ENCODE measurements at regions not wholly inside any gene's neighbourhood (a gene's known extent, or its start where the extent isn't known, plus 50 kb on each side); places are given as distances from the start of the nearest gene placed in this dataset.
"Not testable (repeated sequence)": the region's sequence is repeated elsewhere in the genome, so short reads cannot be mapped to it uniquely, and the experiment has no call there.

DNA sequence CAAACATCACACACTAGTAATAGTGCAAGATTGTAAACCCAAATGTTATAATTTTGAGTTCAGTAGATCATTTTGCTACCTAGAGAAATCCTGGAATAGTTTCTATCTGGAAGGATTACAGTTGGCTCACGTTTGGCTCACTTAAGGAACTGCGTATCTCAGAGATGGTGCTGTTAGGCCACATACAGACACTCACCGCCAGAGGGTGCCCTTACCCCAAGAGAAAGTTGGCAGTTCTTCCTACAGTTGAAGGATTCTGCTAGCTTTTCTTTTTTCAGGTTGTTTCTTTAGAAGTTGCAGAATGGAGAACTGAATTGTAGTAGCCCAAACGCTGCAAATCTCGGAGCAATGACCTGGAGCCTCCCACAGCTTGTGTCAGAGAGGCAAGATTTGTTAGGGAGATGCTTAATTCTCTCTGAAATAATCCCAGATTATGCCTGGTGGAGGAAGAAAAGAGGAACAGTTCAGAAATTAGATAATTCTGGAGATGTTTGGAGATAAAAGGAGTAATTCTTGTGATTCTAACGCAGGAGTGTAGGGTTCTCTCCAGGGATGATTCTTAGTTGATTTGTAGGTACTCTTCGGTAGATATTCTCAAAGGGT, 87.9 kb upstream of the PAPPA2 start:
- Mint-ChIP-seq H3K36me3 (ENCODE audit: insufficient read depth, unreplicated experiment) (no peaks in the 10 kb centered on the region), H3K27ac (ENCODE audit: unreplicated experiment) (no peak overlapping the region), H3K9me3 (ENCODE audit: low read depth, unreplicated experiment) (no peaks in the 10 kb centered on the region), H3K27me3 (ENCODE audit: unreplicated experiment) (peaks cover 34% of the 10 kb centered on the region), H3K4me3 (ENCODE audit: low read depth, unreplicated experiment) (no peak overlapping the region), H3K4me1 (ENCODE audit: low read depth, unreplicated experiment) (no peaks in the 10 kb centered on the region)
- peak; percentile 89 for DNase-seq
- intact Hi-C loops (cut with micrococcal nuclease; ENCODE audit: unreplicated experiment), result loop anchor here (1.0 to 10.0 kb wide), 6 partner anchors 91 to 506 kb away; no protein-coding TSS in a partner anchor
- TF ChIP-seq, protein P1, sequence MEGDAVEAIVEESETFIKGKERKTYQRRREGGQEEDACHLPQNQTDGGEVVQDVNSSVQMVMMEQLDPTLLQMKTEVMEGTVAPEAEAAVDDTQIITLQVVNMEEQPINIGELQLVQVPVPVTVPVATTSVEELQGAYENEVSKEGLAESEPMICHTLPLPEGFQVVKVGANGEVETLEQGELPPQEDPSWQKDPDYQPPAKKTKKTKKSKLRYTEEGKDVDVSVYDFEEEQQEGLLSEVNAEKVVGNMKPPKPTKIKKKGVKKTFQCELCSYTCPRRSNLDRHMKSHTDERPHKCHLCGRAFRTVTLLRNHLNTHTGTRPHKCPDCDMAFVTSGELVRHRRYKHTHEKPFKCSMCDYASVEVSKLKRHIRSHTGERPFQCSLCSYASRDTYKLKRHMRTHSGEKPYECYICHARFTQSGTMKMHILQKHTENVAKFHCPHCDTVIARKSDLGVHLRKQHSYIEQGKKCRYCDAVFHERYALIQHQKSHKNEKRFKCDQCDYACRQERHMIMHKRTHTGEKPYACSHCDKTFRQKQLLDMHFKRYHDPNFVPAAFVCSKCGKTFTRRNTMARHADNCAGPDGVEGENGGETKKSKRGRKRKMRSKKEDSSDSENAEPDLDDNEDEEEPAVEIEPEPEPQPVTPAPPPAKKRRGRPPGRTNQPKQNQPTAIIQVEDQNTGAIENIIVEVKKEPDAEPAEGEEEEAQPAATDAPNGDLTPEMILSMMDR (IDR thresholded peaks at IDR 0.05; ENCODE audit: unreplicated experiment), result peak; percentile 82
- CTCF ChIA-PET, result interaction anchor here (0.6 to 1.6 kb wide), 4 partner anchors 91 to 506 kb away, joined by 3 to 11 read pairs (median 3); no protein-coding TSS in a partner anchor
- no TSS peak for BruUV-seq (replicated peaks)

DNA sequence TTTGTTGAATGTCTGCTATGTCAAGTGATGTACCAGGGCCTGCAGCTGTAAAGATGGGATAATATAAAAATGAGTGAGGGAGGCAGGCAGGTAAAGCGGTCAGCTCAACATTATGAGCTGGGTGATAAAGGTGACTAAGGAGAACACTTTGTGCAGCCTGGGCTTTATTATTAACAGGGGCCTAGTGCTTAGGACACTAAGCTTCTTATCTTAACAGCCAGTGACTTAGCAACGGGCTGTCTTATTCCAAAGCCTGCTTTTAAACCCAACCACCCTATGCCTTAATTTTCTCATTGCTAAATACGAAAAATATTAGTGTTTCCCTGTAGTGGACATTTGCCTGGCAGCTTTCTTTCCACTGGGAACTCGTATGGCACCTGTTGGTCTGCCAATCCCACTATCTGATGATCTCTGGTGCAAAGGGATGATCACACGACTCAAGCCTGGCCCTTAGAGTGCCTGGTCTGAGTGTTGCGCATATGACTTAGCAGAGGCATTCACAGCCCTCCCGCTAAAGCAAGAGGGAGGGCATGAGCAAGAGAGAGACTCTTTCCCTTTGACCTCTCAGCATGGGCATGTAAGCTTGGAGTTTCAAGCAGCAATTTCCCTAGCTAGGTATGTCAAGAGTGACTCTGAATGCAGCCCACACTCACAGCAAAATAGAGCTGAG, 98.6 kb upstream of the PAPPA2 start:
- intact Hi-C loops (cut with micrococcal nuclease; ENCODE audit: unreplicated experiment), result no loop called here
- Mint-ChIP-seq H3K4me1 (ENCODE audit: low read depth, unreplicated experiment) (no peaks in the 10 kb centered on the region), H3K27me3 (ENCODE audit: unreplicated experiment) (peaks cover 17% of the 10 kb centered on the region), H3K4me3 (ENCODE audit: low read depth, unreplicated experiment) (no peak overlapping the region), H3K27ac (ENCODE audit: unreplicated experiment) (no peak overlapping the region), H3K36me3 (ENCODE audit: insufficient read depth, unreplicated experiment) (no peaks in the 10 kb centered on the region), H3K9me3 (ENCODE audit: low read depth, unreplicated experiment) (no peaks in the 10 kb centered on the region)
- TF ChIP-seq, protein P1 (IDR thresholded peaks at IDR 0.05; ENCODE audit: unreplicated experiment), result no peak
- BruUV-seq (replicated peaks), result no TSS peak
- CTCF ChIA-PET, result no interaction called here
- DNase-seq, result no peak

DNA sequence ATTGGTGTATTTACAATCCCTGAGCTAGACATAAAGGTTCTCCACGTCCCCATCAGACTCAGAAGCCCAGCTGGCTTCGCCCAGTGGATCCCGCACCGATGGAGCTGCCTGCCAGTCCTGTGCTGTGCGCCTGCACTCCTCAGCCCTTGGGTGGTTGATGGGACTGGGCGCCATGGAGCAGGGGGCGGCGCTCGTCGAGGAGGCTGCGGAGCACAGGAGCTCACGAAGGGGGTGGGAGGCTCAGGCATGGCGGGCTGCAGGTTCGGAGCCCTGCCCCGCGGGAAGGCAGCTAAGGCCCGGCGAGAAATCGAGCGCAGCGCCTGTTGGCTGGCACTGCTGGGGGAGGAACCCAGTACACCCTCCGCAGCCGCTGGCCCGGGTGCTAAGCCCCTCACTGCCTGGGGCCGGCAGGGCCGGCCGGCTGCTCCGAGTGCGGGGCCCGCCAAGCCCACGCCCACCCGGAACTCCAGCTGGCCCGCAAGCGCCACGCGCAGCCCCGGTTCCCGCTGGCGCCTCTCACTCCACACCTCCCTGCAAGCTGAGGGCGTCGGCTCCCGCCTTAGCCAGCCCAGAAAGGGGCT, 113.8 kb upstream of the PAPPA2 start:
- CTCF ChIA-PET; H3K4me3 Mint-ChIP-seq (ENCODE audit: low read depth, unreplicated experiment); H3K4me1 Mint-ChIP-seq (ENCODE audit: low read depth, unreplicated experiment); BruUV-seq (replicated peaks); H3K27ac Mint-ChIP-seq (ENCODE audit: unreplicated experiment); H3K27me3 Mint-ChIP-seq (ENCODE audit: unreplicated experiment); H3K36me3 Mint-ChIP-seq (ENCODE audit: insufficient read depth, unreplicated experiment); DNase-seq; intact Hi-C loops (cut with micrococcal nuclease; ENCODE audit: unreplicated experiment): not testable (repeated sequence)
- H3K9me3 Mint-ChIP-seq (ENCODE audit: low read depth, unreplicated experiment), result peaks cover 13% of the 10 kb centered on the region

DNA sequence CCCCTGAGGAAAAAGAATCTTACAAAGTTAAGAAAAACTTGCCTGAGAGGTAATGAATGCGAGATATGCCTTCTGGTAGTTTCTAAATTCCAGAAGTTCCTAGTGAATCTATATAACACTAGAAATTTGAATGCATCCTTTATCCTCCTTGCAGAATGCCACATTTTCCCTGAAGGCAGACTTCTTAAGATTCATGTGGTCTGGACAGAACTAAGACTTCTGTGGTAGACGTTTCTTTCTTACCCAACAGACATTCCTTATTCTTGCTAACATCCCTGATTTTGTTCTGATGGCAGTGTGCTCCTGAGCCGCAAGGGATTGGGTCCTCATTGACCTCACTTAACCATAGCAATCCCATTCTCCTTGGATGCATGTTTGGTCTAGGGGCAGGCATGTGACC, 121.3 kb upstream of the PAPPA2 start:
- Mint-ChIP-seq H3K9me3 (ENCODE audit: low read depth, unreplicated experiment) (peaks cover 8% of the 10 kb centered on the region), H3K4me1 (ENCODE audit: low read depth, unreplicated experiment) (no peaks in the 10 kb centered on the region), H3K27me3 (ENCODE audit: unreplicated experiment) (no peaks in the 10 kb centered on the region), H3K4me3 (ENCODE audit: low read depth, unreplicated experiment) (no peak overlapping the region), H3K27ac (ENCODE audit: unreplicated experiment) (no peak overlapping the region), H3K36me3 (ENCODE audit: insufficient read depth, unreplicated experiment) (no peaks in the 10 kb centered on the region)
- DNase-seq, result no peak
- intact Hi-C loops (cut with micrococcal nuclease; ENCODE audit: unreplicated experiment), result no loop called here
- CTCF ChIA-PET, result no interaction called here
- no TSS peak for BruUV-seq (replicated peaks)
- TF ChIP-seq, protein P1 (IDR thresholded peaks at IDR 0.05; ENCODE audit: unreplicated experiment), result no peak

DNA sequence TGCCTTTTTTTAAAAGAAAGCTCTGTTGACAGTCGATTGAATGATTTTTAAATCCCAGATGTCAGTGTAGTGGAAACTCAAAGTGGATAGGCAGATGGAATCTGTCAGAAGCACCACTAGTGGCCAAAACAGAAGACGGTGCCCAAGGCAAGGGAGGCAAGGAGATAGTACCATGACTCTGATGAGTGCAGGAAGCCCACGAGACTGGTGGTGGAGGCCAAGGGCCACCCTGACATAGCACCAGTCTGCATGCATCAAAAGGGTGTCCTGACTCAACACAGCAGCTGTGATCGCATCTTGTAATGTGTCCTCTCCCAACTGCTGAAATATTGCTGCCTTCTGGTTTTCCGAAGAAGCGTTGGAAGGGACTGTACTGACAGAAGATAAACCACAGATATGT, 124.1 kb upstream of the PAPPA2 start:
- BruUV-seq (replicated peaks), result no TSS peak
- H3K36me3 Mint-ChIP-seq (ENCODE audit: insufficient read depth, unreplicated experiment), result no peaks in the 10 kb centered on the region
- no peaks in the 10 kb centered on the region for H3K4me1 Mint-ChIP-seq (ENCODE audit: low read depth, unreplicated experiment)
- H3K27ac Mint-ChIP-seq (ENCODE audit: unreplicated experiment), result no peak overlapping the region
- CTCF ChIA-PET, result no interaction called here
- TF ChIP-seq, protein P1 (IDR thresholded peaks at IDR 0.05; ENCODE audit: unreplicated experiment), result no peak
- no peak overlapping the region for H3K4me3 Mint-ChIP-seq (ENCODE audit: low read depth, unreplicated experiment)
- peaks cover 3% of the 10 kb centered on the region for H3K9me3 Mint-ChIP-seq (ENCODE audit: low read depth, unreplicated experiment)
- intact Hi-C loops (cut with micrococcal nuclease; ENCODE audit: unreplicated experiment), result no loop called here
- H3K27me3 Mint-ChIP-seq (ENCODE audit: unreplicated experiment), result no peaks in the 10 kb centered on the region
- no peak for DNase-seq
